NCI-H460 (cell line): ENCODE measurements at regions not wholly inside any gene's neighbourhood (a gene's known extent, or its start where the extent isn't known, plus 50 kb on each side); places are given as distances from the start of the nearest gene placed in this dataset.
A peak's percentile ranks its signal among the peaks of the same experiment; 100 is the strongest.

Experiments
- DNase-seq: peaks from one replicate; pipeline ENCODE4 v3.0.0-alpha.2; 2016; ENCODE audit warnings: low read depth; ENCODE audit errors: extremely low read depth

DNA sequence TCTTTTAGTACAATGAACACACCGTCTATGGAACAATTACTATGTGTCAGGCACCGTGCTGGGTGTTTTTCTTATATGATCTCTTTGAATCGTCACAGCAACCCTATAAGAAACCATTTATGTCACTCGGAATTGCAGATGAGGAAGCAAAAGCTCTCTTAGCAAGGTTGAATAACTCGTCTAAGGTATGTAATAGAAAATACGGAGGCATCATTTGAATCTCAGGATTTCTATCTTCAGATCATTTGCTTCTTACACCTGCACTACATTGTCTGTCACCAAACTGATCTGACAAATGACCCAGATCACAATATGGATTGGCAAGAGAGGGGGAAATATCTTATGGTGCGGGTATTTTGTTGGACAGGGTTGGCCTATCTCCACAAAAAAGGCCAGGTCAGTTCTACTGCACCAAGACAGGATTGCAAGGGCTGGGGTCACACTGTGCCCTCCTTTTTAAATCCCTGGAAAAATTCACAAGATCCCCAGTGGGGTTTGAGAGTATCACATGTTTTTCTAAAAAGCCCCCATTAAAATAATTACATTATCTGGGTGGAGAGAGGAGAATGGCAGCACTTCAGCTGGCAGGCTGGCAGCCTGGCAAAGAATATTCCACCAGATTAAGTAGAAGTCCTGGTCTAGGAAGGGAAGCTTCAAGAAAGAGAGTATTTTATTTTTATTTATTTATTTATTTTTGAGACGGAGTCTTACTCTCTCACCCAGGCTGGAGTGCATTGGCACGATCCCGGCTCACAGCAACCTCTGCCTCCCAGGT is 110.7 kb upstream of the CLMP start:
- DNase-seq = no peak

DNA sequence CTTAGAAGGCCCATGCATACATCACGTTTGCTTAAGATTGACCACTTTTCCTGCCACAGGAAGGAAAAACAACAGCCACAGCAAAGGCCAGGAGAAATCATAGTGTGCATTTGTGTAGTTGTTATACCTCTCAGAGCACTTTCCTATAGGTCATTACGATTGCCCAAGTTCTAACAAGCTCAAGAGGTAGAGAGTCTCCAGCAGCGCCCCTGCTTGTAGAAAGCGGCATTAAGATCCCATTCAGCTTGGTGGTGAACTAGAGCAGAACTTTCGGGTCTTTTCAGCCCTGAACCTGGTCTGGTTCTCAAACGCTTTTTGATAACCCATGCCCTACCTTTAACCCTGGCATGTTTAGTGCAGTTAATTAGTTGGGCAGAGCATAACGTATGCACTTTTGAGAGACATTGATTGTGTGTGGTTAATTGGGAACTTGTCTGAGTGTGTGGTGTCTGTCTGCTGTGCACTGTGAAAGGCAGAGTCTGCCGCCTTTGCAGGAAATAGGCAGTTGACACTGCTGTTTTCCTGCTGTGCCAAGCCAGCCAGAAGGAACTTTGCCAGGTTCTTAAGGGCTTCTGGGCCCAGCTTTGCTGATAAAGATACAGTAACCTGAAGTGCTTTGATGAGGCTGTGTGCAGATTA is 109.9 kb upstream of the CLMP start:
- DNase-seq = no peak

DNA sequence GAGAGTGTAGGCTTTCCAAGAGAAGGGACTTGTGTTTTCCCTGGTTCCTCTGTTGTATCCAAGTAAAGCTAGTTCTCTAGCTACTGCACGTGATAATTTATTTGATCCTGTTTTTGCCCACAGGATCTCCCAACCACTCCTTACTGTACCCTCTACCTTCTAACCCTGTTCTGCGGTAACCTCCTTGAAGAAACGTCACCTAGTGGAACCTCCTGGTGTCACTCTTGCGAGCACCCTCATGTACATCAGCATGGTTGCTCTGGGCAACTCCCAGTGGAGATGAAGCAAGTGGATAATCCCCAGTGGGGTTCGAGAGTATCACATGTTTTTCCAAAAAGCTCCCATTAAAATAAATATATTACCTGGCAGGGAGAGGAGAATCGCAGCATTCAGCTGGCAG is 108.9 kb upstream of the CLMP start:
- DNase-seq = no peak

DNA sequence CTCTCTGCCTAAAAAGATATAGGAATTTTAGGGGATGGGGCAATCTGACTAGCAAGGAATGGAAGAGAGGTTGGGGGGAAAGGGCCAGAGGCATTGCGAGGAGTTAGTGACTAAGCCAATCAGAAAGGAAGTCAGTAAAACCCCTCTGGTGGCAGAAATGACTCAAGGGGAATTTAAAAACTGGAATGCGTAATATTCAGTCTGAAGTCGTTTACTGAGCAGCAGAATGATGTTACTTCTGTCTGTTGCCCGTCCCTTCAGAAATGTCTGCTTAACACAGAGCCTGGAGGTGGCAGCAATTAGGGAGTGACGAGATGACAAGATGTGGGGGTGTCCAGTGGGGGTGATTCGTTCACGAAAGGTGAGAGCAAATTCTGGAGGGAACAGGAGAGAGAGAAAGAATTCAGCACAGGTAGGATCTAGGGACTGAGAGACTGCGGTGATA is 107.7 kb upstream of the CLMP start:
- DNase-seq = no peak

DNA sequence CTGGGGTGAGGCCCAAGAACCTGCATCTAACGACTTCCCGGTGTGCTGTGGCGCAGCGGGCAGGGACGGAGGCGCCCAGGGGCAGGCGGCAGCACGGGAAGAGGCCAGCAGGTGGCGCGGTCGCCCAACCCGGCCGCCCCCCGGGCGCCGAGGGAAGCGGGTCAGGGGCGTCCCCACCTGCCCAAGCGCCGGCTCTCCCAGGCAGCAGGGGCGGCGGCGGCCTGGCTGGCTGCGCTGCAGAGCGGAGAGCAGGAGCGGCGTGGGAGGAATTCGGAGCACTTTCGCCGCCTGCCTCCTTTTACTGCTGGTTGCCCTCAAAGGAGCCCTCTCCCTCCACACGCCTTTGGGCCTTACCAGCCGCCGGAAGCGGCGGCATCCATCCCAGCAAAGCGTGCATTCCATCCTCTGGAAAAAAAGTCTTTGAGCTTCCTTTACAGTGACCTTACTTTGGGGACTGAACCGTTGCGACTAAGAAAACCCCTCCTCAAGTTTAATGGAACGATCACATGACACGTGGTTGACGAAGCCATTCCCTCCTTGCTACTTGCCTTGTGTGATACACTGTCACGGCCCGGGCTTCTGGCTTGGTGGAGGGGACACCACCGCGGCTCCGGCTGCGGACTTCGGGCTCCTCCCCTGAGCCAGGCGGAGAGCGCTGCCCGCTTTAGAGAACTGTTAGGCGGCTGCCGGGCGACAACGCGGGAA is 106.8 kb upstream of the CLMP start:
- peak; percentile 26 for DNase-seq

DNA sequence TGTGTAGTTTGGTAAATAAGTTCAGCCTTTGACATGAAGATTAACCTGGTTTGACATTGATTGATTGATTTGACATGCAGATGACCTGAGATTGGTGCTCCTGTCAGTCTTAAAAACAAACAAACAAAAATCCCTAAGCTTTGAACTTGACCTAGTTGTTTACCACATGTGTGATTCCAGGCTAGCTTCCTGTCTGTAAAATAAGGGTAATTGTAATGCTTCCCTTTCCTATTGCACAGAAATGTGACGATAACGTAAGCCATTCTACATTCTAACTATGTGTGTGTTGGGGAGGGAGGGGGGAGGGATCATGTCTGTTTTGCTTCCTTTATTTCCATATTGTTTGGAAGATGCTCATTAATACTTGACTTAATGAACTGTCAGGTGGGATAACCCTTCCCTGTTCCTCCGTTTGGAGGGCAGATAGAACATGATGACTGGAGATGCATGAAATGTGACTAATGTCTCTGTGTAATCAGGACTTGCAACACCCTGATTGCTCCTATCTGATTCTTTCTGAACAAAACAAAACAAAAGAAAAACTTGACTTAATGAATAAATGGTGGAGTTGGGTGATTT is 106.1 kb upstream of the CLMP start:
- no peak for DNase-seq

DNA sequence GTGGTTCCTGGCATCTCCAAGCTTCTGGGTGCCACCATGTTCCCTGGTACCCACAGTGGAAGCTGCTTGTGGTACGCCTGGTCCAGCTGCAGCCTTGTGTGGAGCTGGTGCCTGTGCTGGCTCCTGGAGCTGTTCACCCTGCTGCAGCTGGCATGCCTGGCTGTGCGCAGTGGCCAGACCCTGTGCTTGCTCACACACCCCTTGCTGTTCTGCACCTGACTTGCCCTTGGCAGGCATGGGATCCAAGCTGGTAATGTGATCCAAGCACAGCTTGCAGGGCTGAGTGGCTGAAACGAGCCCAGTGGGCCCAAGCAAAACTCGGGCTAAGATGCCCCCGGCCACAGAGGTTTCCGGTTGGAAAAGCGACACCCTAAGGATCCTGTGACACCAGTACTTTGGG is 104.7 kb upstream of the CLMP start:
- DNase-seq = no peak

DNA sequence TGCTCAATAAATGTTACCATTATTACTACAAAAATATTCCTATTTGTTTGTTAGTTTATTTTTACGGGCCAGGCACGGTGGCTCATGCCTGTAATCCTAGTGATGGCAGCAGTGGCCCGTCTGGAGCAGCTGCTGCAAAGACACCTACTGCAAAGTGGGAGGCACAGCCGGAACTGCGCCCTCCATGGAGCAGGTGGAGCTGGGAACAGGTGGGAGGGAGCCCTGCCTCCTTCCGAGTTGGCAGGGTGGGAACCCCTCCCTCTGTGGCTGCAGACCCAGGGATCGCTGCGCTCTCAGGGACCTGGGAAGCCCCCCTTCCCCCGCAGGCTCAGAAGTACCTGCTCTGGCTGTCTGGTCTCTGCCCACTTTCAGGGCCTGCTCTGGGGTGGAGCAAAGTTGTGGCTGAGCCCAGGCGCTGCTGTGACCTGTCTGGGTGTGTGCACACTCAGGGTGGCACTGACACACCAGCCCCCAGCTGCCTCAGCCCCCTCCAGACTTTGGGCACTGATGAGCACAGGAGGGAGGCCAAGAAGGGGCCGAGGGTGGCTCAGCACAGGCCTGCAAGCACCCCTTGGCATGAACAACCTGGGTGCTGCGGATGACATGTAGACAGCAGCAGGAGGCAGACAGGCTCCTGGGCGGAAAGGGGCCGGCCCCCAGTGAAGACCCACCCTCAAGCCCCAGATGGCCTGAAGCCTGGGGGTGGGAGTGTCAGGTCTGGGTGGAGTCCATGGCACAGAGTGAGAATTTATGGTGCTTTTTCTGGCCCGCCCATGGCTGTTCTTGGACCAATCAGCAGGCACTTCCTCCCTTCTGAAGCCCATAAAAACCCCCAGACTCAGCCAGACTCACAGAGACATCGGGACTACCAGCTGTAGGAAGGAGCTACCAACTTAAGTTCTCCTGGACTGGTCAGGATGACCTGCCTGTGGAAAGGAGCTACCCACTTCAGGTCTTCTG is 103.7 kb upstream of the CLMP start:
- no peak for DNase-seq

GRCh38 chr11:123292647-123293046 is 97.6 kb upstream of the CLMP start:
- no peak for DNase-seq

DNA sequence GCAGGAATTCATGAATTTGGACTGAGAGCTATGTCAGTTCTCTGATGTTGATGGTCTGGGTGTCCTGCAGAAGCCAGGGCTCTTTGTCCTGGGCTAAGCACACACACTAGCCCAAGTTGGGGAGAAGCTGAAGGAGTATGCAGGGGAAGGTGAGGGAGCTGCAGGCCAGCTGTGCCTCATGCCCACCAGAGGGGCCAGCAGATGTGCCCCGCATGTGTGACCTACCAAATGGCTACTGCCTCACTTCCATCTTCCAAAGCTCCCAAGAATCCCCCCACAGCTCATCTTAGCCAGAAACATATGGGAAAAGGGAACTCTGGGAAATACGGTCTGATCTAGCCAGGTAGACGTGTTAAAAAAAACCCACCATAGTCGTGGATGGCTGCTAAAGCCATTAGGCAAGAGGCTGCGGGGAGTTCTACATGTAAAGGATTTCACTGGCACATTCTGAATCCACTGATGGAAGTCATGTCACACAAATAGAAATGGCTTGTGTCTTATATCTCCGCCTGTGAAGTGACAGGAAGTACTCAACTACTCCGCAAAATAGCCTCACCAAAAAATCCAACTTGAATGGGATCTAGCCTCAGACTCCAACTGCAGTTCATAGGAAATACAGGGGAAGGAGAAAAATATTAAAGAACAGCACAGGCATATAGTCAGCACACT is 96.3 kb upstream of the CLMP start:
- no peak for DNase-seq

GRCh38 chr11:123286761-123287160 is 91.7 kb upstream of the CLMP start:
- no peak for DNase-seq

DNA sequence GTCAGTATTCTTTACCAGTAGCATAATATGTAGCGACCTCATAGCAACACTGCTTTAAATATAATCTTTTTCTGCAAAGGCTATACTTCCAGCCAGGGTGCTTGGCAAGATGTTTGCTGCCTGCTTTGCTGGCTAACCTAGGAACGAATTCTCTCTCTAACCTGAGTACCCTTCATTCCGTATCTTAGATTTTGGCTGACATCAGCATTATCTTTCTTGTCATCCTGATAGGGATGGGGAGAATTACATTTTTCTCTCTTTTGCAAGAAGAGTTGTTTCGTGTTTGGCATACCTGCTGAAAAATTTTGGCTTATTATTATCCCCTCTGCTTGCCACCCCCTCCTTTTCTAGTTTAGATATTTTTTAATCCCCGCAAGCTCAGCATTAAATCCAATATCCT is 91.2 kb upstream of the CLMP start:
- no peak for DNase-seq

DNA sequence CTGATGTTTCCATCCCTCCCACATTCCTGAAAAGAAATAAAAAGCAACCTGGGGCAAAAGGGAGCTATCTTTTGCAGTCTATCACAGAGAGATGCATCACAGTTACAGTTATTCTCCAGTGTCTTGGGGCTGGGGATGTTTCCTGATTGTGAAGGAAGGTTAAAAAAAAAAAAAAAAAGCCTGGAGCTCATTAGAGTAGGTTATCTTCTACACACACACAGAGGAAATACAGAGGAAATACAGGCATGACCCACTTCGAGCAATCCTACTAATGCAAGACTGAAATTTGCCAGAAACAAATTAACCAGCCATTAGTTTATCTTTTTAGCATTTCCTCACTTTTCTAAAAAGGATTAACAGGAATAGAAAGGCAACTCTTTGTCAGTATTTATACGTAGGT is 89.4 kb upstream of the CLMP start:
- no peak for DNase-seq

GRCh38 chr11:123282597-123282996 is 87.5 kb upstream of the CLMP start:
- DNase-seq = no peak

GRCh38 chr11:123273616-123274015 is 78.6 kb upstream of the CLMP start:
- no peak for DNase-seq

DNA sequence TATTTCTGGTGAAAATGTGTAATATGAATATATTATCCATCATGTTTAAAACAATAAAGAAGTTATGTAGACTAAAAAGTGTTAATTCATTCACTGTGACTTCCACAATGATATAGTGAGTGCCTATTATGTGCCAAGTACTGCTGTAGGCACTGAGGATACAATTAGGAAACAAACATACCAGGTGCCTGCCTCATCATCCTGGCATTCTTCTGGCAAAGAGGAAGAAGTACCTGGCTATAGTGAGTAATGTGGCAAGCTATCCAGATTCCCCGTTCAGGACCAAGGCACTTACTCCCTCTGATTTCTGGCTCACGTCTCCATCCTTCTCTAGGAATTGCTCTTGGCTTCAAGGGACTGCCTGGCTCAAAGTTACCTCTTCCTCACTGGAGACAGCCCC is 77.5 kb upstream of the CLMP start:
- DNase-seq = no peak

GRCh38 chr11:123268156-123268555 is 73.1 kb upstream of the CLMP start:
- DNase-seq = no peak

DNA sequence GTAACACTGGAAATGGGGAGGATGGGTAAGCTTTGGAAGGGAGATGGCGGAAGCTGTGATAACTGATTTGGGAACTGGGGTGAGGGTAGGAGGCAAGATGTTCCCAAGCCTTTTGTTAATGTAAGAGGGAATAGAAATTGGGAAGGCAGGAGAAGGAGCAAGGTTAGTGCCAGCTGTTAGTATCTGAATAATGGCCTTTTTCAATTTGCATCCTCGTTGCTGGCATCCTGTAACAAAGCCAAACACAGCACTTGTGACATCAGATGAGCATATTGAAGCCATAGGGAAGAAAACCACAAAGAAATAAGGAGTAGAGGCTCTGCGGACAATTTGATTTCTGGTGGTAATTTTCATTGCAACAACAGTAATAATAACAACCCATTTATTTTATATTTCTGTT is 70.9 kb upstream of the CLMP start:
- DNase-seq = no peak

DNA sequence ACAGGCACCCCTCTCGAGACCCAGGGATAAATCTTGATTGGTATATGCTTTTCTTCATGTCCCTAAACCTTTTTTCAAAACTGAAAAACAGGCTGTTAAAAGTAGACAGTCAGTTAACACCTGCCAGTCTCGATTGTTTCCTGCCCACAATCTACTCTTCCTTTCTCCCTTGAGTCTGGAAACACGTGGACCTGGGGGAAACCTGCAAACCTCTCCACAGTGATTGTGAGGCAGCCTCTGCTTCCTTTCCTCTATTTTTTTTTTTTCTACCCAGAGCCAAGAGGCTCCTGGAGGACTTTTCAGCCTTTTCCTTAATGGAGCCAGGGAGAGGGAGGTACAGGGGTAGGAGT is 69.4 kb upstream of the CLMP start:
- DNase-seq = no peak
